ENCODE measurements at regions not wholly inside any gene's neighbourhood (a gene's known extent, or its start where the extent isn't known, plus 50 kb on each side); places are given as distances from the start of the nearest gene placed in this dataset.

DNA sequence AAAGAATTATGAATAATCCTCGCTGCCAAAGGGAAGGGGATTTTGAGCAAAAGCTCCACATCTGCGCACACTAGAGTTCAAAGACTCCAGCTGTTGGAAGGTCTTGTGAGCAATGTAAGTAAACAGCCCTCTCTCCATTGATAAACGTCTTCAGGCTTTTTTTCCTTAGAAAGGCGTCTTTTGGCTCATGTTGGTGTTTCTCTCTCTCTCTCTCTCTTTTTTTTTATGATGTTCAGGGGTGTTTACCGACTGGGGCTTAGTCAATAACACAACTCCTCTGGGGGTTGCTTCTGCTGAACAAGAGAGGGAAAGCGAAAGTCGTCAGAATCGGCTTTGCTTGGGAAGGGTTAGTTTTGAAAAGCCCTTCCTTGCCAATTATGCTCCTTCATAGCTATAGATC lies 53.2 kb upstream of the C1QTNF7 start:
- no peaks in the 10 kb centered on the region for H3K36me3 ChIP-seq (ENCODE audit: low read length)
- no peak overlapping the region for H3K4me2 ChIP-seq (ENCODE audit: low read depth, low read length, poor library complexity, severe bottlenecking)
- 0 out of 2 replicates have a peak, but pooled peaks cover 4% of the 10 kb centered on the region for H3K9me3 ChIP-seq (ENCODE audit: insufficient read depth, low read length)
- H3F3A ChIP-seq (ENCODE audit: insufficient read depth), result no peaks in the 10 kb centered on the region
- H3K9me2 ChIP-seq (replicated peaks; ENCODE audit: insufficient read depth, low read length), result no peaks in the 10 kb centered on the region
- no peak for TF ChIP-seq EZH2phosphoT487 (conservative IDR thresholded peaks at IDR 0.05; ENCODE audit: low read length)
- no peak for TF ChIP-seq CTCF (IDR thresholded peaks at IDR 0.05; ENCODE audit: insufficient read depth, low read length, poor library complexity, severe bottlenecking)
- H3K9ac ChIP-seq (ENCODE audit: low read length), result no peak overlapping the region
- H3K27ac ChIP-seq (ENCODE audit: low read depth, low read length), result no peak overlapping the region
- no peaks in the 10 kb centered on the region for H4K20me1 ChIP-seq (ENCODE audit: low read depth, low read length)
- no peak overlapping the region for H2AFZ ChIP-seq (ENCODE audit: low read depth, low read length, severe bottlenecking)
- H3K4me3 ChIP-seq (ENCODE audit: insufficient read depth, low read length, poor library complexity, severe bottlenecking), result no peak overlapping the region
- no peaks in the 10 kb centered on the region for H3K79me2 ChIP-seq (ENCODE audit: insufficient read depth, low read length)
- H3K27me3 ChIP-seq (ENCODE audit: low read length), result no peaks in the 10 kb centered on the region; the same call in 1 of the 2 replicates

DNA sequence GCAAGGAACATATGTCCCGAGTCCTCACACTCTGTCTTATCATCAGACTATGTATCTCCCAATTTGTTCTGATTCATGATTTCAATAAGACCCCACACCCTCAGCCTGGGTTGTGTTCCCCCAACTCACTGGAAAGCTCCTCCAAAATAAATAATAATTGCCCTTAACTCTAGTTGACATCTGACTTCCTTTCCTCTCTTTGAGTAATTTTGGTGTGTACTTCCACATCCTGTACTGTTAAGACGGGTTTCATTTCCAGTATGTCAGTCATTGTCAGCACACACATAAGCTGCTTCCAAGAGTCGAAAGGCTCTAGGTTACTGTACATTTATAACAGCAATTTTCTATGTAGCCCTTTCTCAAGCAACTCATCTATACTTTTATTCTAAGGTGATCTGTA lies 52.2 kb upstream of the C1QTNF7 start:
- H3K9me2 ChIP-seq (replicated peaks; ENCODE audit: insufficient read depth, low read length), result no peaks in the 10 kb centered on the region
- TF ChIP-seq CTCF (IDR thresholded peaks at IDR 0.05; ENCODE audit: insufficient read depth, low read length, poor library complexity, severe bottlenecking), result no peak
- no peaks in the 10 kb centered on the region for H3K36me3 ChIP-seq (ENCODE audit: low read length)
- no peaks in the 10 kb centered on the region; the same call in 1 of the 2 replicates for H3K27me3 ChIP-seq (ENCODE audit: low read length)
- H2AFZ ChIP-seq (ENCODE audit: low read depth, low read length, severe bottlenecking), result no peak overlapping the region
- no peaks in the 10 kb centered on the region for H3F3A ChIP-seq (ENCODE audit: insufficient read depth)
- no peaks in the 10 kb centered on the region for H3K79me2 ChIP-seq (ENCODE audit: insufficient read depth, low read length)
- no peak overlapping the region for H3K27ac ChIP-seq (ENCODE audit: low read depth, low read length)
- no peak overlapping the region for H3K4me2 ChIP-seq (ENCODE audit: low read depth, low read length, poor library complexity, severe bottlenecking)
- H3K9me3 ChIP-seq (ENCODE audit: insufficient read depth, low read length), result 0 out of 2 replicates have a peak, but pooled peaks cover 4% of the 10 kb centered on the region
- no peaks in the 10 kb centered on the region for H4K20me1 ChIP-seq (ENCODE audit: low read depth, low read length)
- H3K9ac ChIP-seq (ENCODE audit: low read length), result no peak overlapping the region
- no peak overlapping the region for H3K4me3 ChIP-seq (ENCODE audit: insufficient read depth, low read length, poor library complexity, severe bottlenecking)

- Histone ChIP-seq H3K36me3 (ENCODE audit: low read length) (no peaks in the 10 kb centered on the region), H3K9me3 (ENCODE audit: insufficient read depth, low read length) (0 out of 2 replicates have a peak, but pooled peaks cover 4% of the 10 kb centered on the region), H2AFZ (ENCODE audit: low read depth, low read length, severe bottlenecking) (no peak overlapping the region), H3F3A (ENCODE audit: insufficient read depth) (no peaks in the 10 kb centered on the region), H3K27ac (ENCODE audit: low read depth, low read length) (no peak overlapping the region), H3K27me3 (ENCODE audit: low read length) (no peaks in the 10 kb centered on the region; the same call in 1 of the 2 replicates), H3K79me2 (ENCODE audit: insufficient read depth, low read length) (no peaks in the 10 kb centered on the region), H3K4me2 (ENCODE audit: low read depth, low read length, poor library complexity, severe bottlenecking) (no peak overlapping the region), H4K20me1 (ENCODE audit: low read depth, low read length) (no peaks in the 10 kb centered on the region), H3K4me3 (ENCODE audit: insufficient read depth, low read length, poor library complexity, severe bottlenecking) (no peak overlapping the region), H3K9ac (ENCODE audit: low read length) (no peak overlapping the region), H3K9me2 (replicated peaks; ENCODE audit: insufficient read depth, low read length) (no peaks in the 10 kb centered on the region)
- no peak for TF ChIP-seq CTCF (IDR thresholded peaks at IDR 0.05; ENCODE audit: insufficient read depth, low read length, poor library complexity, severe bottlenecking)
Observed at GRCh38 chr4:15376145-15376544, 51.7 kb upstream of the C1QTNF7 start.

Measured in SU-DHL-6 (cell line).